HG03565 (cell line): ENCODE measurements at regions not wholly inside any gene's neighbourhood (a gene's known extent, or its start where the extent isn't known, plus 50 kb on each side); places are given as distances from the start of the nearest gene placed in this dataset.
"Not testable (repeated sequence)": the region's sequence is repeated elsewhere in the genome, so short reads cannot be mapped to it uniquely, and the experiment has no call there.

Source experiments
- ATAC-seq: cut with Tn5 transposase; IDR thresholded peaks from one replicate; pipeline ENCODE4 v1.9.1; 2021; ENCODE audit warnings: mild to moderate bottlenecking, moderate library complexity; ENCODE audit not compliant: unreplicated experiment

- ATAC-seq: no peak
Measured at GRCh38 chr11:106152013-106152412, 74.6 kb downstream of the AASDHPPT start.

DNA sequence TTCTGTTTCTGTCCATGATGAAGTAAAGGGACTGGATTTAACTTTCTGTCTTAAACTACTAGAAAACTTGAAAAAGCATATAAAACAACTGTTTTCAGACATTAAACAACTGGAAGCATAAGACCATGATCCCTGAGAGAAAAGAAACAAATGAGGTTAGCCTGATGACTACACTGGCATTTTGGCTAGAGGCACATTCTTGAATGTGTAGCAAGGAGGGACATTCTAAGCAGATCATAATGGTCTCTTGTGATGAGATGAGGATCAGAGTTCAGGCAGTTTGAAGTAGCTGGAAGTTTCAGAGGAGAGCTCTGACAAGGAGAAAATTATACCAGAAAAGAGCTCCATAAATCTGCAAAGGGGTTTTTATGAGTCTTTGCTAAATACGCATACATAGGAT, 75.4 kb downstream of the AASDHPPT start:
- ATAC-seq: no peak

DNA sequence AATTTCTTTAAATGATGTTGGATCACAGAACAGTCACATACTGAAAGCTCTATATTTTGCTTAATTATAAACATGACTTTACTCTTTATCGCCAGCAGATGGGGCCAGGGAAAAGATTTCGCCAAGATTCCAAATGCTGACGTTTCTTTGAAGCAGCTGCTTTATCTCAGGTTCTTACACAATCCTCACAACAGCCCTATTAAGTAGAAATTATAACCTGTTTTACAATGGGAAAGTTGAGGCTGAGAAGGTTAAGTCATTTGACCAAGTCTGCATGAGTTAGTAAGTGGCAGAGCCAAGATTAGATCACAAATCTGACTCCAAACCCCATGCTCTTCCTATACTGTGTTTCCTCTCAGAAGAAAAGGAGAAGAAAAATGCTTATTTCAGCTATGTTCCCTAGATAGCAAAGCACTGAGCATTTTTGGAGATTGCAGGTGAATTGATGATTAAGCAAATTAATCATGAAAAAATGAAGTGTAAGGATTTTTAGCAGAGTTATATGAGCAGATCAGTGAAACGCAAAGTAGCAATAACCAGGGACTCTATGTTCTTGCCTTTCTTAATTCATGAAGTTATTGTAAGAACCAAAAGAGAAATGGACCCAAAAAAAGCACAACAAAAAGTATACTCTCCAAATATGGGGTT, 79.0 kb downstream of the AASDHPPT start:
- ATAC-seq: peak; percentile 72

- ATAC-seq: no peak
Measured at GRCh38 chr11:106158406-106158805, 80.9 kb downstream of the AASDHPPT start.

- ATAC-seq: no peak
Measured at GRCh38 chr11:106159836-106160235, 82.4 kb downstream of the AASDHPPT start.

DNA sequence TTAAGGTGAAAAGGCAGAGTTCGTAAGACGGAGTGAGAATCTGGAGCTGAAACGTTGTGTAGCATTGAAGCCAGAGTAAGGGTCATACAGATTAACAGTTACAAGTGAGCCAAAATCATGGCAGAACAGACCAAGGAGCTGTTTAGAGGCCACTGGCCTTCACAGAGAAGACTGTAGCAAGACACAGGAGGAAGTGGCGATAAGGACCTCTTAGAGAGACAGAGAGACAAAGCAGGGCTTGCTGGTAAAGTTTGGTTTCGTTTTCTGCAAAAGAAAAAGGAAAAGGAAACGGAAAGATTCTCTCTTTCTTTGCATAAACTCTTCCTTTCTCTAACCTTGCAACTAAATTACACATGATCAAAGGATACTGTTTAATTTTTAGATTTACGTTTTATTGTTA, 83.0 kb downstream of the AASDHPPT start:
- no peak for ATAC-seq

- no peak for ATAC-seq
Measured at GRCh38 chr11:106161775-106162634, 84.5 kb downstream of the AASDHPPT start.

DNA sequence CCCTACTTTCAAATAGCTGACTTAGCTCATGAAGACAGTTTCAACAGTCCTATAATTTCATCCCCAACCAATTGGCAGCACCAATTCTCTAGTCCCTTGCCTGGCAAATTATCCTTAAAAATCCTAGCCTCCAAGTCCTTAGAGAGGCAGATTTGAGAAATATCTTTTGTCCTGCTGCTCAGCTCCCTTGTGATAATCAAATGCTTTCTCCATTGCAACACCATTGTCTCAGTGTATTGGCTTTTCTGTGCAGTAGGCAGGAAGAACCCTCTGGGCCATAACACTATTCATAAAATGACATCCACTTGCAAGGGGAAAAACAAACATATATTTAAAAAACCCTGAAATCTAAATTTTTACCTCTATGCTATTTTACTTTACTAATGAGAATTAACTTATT, 89.6 kb downstream of the AASDHPPT start:
- no peak for ATAC-seq

DNA sequence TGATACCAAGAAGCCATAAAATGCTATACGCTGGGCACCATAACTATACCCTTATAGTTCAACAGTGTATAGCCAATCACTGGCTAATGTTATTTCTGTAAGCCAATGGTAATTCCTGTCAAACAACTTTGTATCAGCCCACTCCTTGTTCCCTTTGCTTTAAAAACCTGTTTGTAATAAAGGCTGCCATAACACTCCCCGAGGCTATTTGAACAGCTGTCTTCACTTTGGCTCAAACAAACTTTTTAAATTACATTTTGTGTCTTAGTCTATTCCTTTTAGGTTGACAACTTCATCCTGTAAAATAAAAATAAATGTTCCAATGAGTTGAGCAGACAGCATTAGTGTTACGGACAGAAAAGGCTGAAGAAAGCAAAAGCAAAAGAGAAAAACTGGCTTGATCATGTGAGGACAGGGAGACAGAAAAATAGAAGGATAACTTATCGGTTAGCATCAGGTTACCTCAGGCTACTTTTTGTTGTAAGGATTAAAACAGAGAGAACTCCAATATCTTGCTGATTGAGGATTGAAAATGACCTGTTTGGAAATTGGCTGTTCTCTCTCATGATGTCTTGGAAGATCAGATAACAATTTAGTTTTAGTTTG, 95.0 kb downstream of the AASDHPPT start:
- no peak for ATAC-seq

DNA sequence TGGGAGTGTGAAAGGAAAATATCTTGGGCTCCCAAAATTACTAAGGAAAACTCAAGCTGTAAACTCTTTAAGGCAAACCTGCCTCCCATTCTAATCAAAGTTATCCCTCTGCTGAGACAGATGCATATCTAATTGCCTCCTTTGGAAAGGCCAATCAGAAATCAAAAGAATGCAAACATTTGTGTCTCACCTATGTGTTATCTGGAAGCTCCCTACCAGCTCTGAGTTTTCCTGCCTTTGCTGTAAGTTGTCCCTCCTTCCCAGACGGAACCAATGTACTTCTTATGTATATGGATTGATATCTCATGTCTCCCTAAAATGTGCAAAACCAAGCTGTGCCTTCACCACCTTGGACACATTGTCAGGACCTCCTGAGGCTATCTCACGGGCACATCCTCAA, 95.8 kb downstream of the AASDHPPT start:
- no peak for ATAC-seq

- not testable (repeated sequence) for ATAC-seq
Measured at GRCh38 chr11:106174003-106174402, 96.5 kb downstream of the AASDHPPT start.

GRCh38 chr11:106176817-106177216, 99.4 kb downstream of the AASDHPPT start:
- ATAC-seq: no peak

GRCh38 chr11:106177311-106177710, 99.8 kb downstream of the AASDHPPT start:
- no peak for ATAC-seq

DNA sequence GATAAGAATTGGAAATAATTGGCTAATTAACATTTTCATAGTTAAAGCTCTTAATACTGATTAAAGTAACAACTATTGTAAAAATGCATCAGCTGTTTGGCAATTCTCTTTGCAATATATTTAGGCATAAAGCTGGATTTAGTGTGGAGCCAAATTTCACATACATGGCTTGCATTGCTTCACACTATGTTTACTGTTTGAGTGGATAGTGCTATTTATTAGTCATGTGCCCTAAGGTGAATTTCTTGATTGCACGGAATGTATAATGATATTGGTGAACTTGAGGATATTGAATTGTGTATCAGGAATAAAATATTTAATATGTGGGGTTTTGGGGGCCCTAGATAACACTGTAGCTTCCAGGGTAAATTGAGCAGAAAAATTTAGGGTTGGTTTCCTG, 100.9 kb downstream of the AASDHPPT start:
- ATAC-seq: no peak

DNA sequence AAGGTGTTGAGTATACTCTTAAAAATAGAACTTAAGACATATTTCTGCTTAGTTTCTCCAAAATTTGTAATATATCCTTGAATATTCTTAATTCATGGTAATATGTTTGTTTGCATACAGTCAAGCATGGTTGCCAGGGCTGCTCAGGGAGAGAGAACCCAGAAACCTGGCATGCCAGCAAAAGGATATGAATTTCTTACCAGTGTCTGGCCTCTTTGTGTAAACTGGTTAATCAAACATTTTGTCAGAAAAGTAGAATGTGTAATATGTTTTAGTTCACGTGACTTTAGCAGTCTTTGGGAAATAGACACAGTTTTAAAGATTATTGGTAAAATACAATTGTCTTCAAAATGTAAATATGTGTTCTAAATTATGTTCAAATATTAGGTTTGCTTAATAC, 101.6 kb downstream of the AASDHPPT start:
- ATAC-seq: no peak

DNA sequence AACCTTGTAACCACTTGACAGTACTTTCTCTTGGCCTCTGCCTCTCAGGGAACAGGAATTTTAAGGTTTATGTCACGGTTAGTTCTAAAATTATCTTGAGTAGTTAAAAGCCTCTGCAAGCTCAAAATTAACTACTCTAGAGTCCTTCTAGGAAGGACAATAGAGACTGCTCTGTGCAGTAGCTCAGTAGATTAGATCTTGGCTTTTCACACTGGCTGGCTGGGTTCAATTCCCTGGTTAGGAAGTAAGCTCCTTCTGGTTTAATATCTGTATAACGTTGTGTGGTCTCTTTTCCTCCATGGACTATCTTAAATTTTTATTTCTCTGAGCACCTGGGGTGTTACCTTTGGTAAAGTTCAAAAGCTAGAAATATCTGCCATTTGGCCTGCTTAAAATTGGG, 109.2 kb downstream of the AASDHPPT start:
- no peak for ATAC-seq

- no peak for ATAC-seq
Measured at GRCh38 chr11:106187860-106188456, 110.5 kb downstream of the AASDHPPT start.

DNA sequence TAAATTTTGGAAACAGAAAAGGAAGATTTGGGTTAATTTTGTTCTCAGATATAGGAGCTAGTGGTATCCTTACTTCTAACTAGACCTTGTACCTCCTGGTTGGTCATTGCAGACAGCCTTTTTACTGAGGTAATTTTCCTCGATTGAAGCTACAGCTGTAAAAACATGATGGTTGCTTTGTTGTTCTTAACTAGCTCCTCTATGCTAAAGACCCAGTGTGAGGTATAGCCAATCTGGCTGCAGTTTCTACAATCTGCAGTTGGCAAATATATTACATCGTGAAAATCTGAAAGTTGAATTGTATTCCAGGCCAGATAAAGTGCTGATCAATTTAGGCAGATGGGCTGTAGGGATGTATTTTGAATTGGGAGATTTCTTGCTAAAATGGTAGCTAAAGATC, 116.5 kb downstream of the AASDHPPT start:
- ATAC-seq: no peak

GRCh38 chr11:106197438-106197837, 120.0 kb downstream of the AASDHPPT start:
- ATAC-seq: no peak

GRCh38 chr11:106202935-106203620, 125.6 kb downstream of the AASDHPPT start:
- ATAC-seq: no peak

DNA sequence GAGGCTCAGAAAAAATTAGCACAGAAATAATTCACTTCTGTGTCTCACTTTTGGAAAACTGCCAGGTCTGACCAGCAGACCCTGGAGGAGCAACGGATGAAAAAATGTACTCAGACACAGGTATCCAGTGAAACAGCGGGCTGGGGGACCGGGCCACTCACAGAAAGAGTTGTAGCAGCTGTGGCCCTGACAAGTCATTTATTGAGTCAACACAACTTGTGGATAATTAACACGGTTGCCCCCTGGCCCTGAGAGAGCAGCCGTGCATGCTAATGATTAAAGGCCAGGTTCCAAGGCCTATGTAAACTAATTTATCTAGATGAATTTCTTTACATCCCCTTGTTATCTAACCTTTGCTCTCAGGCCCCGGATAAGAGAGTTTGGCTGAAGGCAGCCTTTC, 131.3 kb downstream of the AASDHPPT start:
- no peak for ATAC-seq
